B cell (primary cell): ENCODE measurements at regions not wholly inside any gene's neighbourhood (a gene's known extent, or its start where the extent isn't known, plus 50 kb on each side); places are given as distances from the start of the nearest gene placed in this dataset.

Experiments
- CTCF ChIP-seq: fragments of 200-600 bp; IDR thresholded peaks from one replicate; pipeline ENCODE4 v1.8.0; 2022; ENCODE audit warnings: antibody characterized with exemption, mild to moderate bottlenecking
- EZH2 ChIP-seq: IDR thresholded peaks from 2 replicates; pipeline ENCODE4 v1.6.1; 2012; ENCODE audit warnings: borderline replicate concordance, low read depth, mild to moderate bottlenecking, moderate library complexity, low read length; ENCODE audit not compliant: insufficient read depth, poor library complexity, severe bottlenecking

DNA sequence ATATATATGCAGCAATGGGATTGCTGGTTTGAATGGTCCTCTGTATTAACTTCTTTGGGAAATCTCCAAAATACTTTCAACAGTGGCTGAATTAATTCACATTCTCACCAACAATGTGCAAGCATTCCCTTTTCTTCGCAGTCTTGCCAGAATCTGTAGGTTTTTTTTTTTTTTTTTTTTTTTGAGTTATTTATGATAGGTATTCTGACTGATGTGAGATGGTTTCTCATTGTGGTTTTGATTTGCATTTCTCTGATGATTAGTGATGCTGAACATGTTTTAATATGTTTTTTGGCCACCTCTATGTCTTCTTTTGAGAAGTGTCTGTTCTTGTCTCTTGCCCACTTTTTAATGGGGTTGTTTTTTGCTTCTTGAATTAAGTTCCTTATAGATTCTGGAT, 2041.5 kb upstream of the PCDH20 start:
- no peak for TF ChIP-seq EZH2
- TF ChIP-seq CTCF = no peak
